ES-I3 (cell line): ENCODE measurements at regions not wholly inside any gene's neighbourhood (a gene's known extent, or its start where the extent isn't known, plus 50 kb on each side); places are given as distances from the start of the nearest gene placed in this dataset.

ENCODE experiments used
- H3K36me3 ChIP-seq: 2 replicates; pipeline ENCODE4 v1.6.1; 2013; ENCODE audit warnings: mild to moderate bottlenecking, low read length, control low read depth, moderate library complexity; ENCODE audit not compliant: insufficient read depth
- H3K4me1 ChIP-seq: 2 replicates; pipeline ENCODE4 v1.6.1; 2013; ENCODE audit warnings: mild to moderate bottlenecking, control low read depth, low read length; ENCODE audit not compliant: insufficient read depth
- H3K9ac ChIP-seq: 2 replicates; pipeline ENCODE4 v1.6.1; 2013; ENCODE audit warnings: low read depth, mild to moderate bottlenecking, low read length, moderate library complexity
- H3K9me3 ChIP-seq: 2 replicates; pipeline ENCODE4 v1.6.1; 2013; ENCODE audit warnings: mild to moderate bottlenecking, low read length, moderate library complexity; ENCODE audit not compliant: control insufficient read depth, insufficient read depth

- Histone ChIP-seq H3K9ac (no peak overlapping the region), H3K4me1 (peaks cover 14% of the 10 kb centered on the region; the same call in 1 of the 2 replicates), H3K36me3 (no peaks in the 10 kb centered on the region), H3K9me3 (no peaks in the 10 kb centered on the region)
Measured at GRCh38 chr5:74244406-74244805, 396.1 kb downstream of the ENC1 start.

DNA sequence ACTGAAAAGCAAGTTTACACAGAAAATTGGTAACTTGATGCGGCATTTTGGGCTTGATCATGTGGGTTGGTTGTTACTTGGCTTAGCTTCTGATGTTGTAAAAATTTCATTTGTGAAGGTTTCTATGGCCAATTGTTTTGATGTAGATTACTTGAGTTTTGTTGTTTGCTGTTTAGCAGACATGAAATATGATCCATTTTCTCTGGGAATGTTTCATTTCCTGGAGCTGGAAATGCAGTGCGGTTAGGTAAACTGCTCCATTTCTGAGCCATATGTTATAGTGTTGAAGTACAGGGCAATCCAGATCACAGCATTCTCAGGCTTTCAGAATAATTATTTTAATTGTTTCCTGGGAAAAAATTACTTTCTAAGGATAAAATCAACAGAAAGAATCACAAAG lies 396.9 kb downstream of the ENC1 start:
- peaks cover 14% of the 10 kb centered on the region; the same call in 1 of the 2 replicates for H3K4me1 ChIP-seq
- no peaks in the 10 kb centered on the region for H3K36me3 ChIP-seq
- H3K9me3 ChIP-seq = no peaks in the 10 kb centered on the region
- H3K9ac ChIP-seq = no peak overlapping the region

- H3K9ac ChIP-seq = no peak overlapping the region
- peaks cover 14% of the 10 kb centered on the region; the same call in 1 of the 2 replicates for H3K4me1 ChIP-seq
- no peaks in the 10 kb centered on the region for H3K36me3 ChIP-seq
- H3K9me3 ChIP-seq = no peaks in the 10 kb centered on the region
Measured at GRCh38 chr5:74242516-74242915, 398.0 kb downstream of the ENC1 start.

DNA sequence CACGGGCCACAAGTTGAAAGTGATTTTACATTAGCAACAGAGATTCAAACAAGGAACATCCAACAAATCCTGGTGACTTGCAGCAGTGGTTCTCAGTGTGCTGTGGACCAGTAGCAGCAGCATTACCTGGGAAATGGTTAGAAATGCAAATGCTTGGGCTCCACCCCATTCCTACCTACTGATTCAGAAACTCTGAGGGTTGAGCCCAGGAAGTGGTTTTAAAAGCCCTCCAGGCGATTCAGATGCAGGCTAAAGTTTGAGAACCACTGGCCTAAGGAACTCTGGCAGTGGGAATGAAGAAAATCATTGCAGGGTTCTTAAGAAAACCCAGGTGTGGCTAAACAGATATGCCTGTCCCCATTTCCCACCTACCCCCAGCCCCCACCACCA lies 398.8 kb downstream of the ENC1 start:
- Histone ChIP-seq H3K9me3 (no peaks in the 10 kb centered on the region), H3K4me1 (peaks cover 14% of the 10 kb centered on the region; the same call in 1 of the 2 replicates), H3K36me3 (no peaks in the 10 kb centered on the region), H3K9ac (no peak overlapping the region)

DNA sequence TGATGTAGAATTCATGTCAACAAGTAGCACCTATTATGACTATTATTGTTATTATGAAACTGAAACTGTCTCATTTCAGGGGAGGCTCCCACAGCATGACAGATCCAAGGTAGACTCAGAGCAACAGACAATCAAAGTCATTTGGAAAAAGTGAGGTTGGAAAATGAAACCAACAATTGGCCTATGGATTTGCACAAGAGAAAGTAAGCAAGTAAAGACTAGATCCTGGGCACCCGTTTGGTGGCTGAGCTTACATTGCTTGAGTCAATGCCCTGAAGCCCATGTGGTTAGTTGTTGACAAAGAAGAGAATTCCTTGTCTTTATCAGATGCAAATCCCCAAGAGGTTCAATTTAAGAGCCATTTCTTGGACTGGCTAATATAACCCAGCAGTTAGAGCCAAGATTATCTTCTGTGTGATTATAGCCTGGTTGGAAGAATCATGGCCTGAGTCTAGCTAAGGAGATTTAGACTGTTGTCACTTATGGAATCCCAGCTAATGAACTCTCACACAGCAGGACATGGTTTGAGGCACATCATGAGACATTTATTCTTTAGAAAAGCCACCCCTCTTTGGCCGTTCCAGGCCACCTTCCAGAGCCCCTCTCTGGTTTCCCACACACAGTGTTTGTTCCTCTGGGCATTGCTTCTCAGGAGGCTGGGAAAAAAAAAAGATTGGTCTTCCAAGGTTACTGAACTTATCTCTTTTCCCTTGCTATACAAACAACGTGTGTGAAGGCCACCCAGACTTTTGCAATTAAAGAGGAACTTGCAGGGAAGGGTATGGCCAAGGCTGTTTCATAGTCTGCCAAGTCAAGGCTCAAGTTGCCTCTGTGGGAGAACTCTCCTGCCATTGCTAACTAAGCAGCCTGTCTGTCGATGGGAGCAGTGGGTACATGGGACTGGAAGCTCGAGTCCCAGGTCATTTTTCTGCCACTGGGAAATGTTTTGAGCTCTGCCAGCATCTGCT lies 399.5 kb downstream of the ENC1 start:
- Histone ChIP-seq H3K36me3 (no peaks in the 10 kb centered on the region), H3K4me1 (peaks cover 14% of the 10 kb centered on the region; the same call in 1 of the 2 replicates), H3K9me3 (no peaks in the 10 kb centered on the region), H3K9ac (no peak overlapping the region)

- no peak overlapping the region for H3K9ac ChIP-seq
- peaks cover 14% of the 10 kb centered on the region; the same call in 1 of the 2 replicates for H3K4me1 ChIP-seq
- H3K9me3 ChIP-seq = no peaks in the 10 kb centered on the region
- H3K36me3 ChIP-seq = no peaks in the 10 kb centered on the region
Measured at GRCh38 chr5:74239261-74239660, 401.3 kb downstream of the ENC1 start.

DNA sequence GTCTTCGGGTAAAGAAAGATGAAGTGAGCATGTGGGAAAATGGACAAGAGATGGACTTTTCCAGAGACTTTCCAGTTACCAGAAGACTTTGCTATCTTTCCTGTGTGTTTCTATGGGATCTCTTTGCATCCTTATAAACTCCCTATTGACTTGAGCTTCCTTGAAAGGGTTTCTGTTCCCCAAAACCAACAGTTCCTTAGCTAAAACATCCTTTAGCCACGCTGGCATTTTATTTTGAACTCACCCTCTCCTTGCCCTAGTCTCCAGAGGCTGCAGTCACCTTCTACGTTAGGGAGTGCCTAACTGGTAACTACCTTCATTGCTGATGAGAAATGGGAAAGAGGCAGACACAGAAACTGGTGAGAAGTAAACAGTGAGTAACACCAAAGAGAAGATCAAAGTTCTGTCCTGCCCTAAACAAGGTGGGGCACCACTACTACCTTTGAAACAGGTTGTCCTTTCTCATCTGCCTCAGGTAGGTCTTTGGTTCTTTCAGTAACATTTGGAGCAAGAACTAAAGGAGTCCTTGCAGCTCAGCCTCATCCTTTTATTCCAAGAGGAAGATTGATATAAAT lies 402.9 kb downstream of the ENC1 start:
- Histone ChIP-seq H3K9ac (no peak overlapping the region), H3K4me1 (peaks cover 14% of the 10 kb centered on the region; the same call in 1 of the 2 replicates), H3K9me3 (no peaks in the 10 kb centered on the region), H3K36me3 (no peaks in the 10 kb centered on the region)

GRCh38 chr5:74235552-74235951 lies 405.0 kb downstream of the ENC1 start:
- Histone ChIP-seq H3K36me3 (no peaks in the 10 kb centered on the region), H3K9me3 (no peaks in the 10 kb centered on the region), H3K4me1 (no peaks in the 10 kb centered on the region), H3K9ac (no peak overlapping the region)

DNA sequence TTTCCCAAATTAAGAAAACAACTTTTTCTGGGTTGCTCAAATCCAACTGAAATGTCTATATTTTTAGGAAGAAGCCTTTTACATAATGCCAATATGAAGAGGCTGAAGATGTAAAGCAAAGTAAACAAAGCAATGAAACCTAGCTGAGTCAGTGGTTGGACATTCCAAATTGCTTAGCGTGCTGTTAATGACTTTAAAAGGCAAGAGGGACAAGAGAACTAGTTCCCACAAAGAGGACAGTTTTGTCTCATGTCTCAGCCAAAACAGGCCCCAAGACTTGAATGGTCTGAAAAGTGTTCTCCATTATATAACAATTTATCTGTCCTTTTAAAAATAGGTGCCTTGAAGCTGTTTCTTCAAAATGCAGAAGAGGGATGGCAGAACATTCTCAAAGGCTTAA lies 407.0 kb downstream of the ENC1 start:
- no peaks in the 10 kb centered on the region; the same call in 1 of the 2 replicates for H3K9me3 ChIP-seq
- no peak overlapping the region for H3K9ac ChIP-seq
- H3K4me1 ChIP-seq = no peaks in the 10 kb centered on the region
- H3K36me3 ChIP-seq = no peaks in the 10 kb centered on the region

GRCh38 chr5:74233091-74233490 lies 407.4 kb downstream of the ENC1 start:
- no peaks in the 10 kb centered on the region; the same call in 1 of the 2 replicates for H3K9me3 ChIP-seq
- no peaks in the 10 kb centered on the region for H3K4me1 ChIP-seq
- no peak overlapping the region for H3K9ac ChIP-seq
- H3K36me3 ChIP-seq = no peaks in the 10 kb centered on the region

- H3K36me3 ChIP-seq = no peaks in the 10 kb centered on the region
- no peak overlapping the region for H3K9ac ChIP-seq
- no peaks in the 10 kb centered on the region for H3K4me1 ChIP-seq
- H3K9me3 ChIP-seq = no peaks in the 10 kb centered on the region; the same call in 1 of the 2 replicates
Measured at GRCh38 chr5:74232276-74232675, 408.3 kb downstream of the ENC1 start.

- no peaks in the 10 kb centered on the region; the same call in 1 of the 2 replicates for H3K9me3 ChIP-seq
- H3K36me3 ChIP-seq = no peaks in the 10 kb centered on the region
- no peak overlapping the region for H3K9ac ChIP-seq
- H3K4me1 ChIP-seq = no peaks in the 10 kb centered on the region
Measured at GRCh38 chr5:74231697-74232096, 408.8 kb downstream of the ENC1 start.

GRCh38 chr5:74226716-74227485 lies 413.6 kb downstream of the ENC1 start:
- H3K9ac ChIP-seq = no peak overlapping the region
- H3K9me3 ChIP-seq = peaks cover 3% of the 10 kb centered on the region
- H3K4me1 ChIP-seq = no peaks in the 10 kb centered on the region
- H3K36me3 ChIP-seq = no peaks in the 10 kb centered on the region

GRCh38 chr5:74225587-74225986 lies 414.9 kb downstream of the ENC1 start:
- H3K9ac ChIP-seq = no peak overlapping the region
- H3K9me3 ChIP-seq = peaks cover 6% of the 10 kb centered on the region
- no peaks in the 10 kb centered on the region for H3K4me1 ChIP-seq
- no peaks in the 10 kb centered on the region for H3K36me3 ChIP-seq
